GM18507 (cell line): ENCODE measurements at regions not wholly inside any gene's neighbourhood (a gene's known extent, or its start where the extent isn't known, plus 50 kb on each side); places are given as distances from the start of the nearest gene placed in this dataset.

Source experiments
- DNase-seq: peaks from one replicate; pipeline ENCODE4 v3.0.0; 2011; ENCODE audit warnings: low read depth; ENCODE audit not compliant: insufficient read length; ENCODE audit errors: extremely low spot score
- FAIRE-seq: peaks from 2 replicates; lab custom pipeline; 2011; peaks lifted over from hg19 to GRCh38; lab: Jason Lieb, UNC

DNA sequence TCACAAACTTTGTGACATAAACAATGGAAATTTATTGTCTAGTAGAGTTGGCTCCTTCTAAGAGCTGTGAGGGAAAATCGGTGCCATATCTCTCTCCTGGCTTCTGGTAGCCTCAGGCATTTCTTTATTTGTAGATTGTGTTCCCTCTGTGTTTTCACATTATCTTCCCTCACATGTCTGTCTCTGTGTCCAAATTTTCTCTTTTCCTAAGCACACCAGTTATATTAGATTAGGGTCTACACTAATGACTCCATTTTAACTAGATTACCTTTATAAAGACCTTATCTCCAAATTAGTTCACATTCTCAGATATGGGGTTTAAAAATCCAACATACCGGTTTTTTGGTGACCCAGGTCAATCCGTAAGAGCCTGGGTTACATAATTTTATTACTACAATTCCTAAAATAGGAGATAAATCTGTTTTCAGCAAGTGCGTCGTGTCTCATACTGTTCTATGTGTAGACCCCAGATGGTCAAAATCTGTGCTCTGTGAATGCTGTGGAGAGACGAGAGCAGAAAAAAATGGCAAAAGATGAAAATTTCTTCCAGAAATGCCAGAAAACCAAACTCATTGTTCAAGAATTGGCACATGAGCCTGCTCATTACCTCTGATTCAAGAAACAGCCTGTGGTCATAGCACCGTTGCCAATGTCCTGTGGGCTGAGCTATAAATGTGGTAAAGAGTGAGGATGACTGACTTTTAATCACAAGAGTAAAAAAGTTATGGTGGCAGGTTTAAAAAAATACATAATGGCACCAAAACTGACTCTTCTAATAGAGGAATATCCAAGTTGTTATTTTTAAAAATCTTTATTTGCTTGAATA lies 574.7 kb downstream of the PCDH7 start:
- FAIRE-seq, result no peak
- no peak for DNase-seq

DNA sequence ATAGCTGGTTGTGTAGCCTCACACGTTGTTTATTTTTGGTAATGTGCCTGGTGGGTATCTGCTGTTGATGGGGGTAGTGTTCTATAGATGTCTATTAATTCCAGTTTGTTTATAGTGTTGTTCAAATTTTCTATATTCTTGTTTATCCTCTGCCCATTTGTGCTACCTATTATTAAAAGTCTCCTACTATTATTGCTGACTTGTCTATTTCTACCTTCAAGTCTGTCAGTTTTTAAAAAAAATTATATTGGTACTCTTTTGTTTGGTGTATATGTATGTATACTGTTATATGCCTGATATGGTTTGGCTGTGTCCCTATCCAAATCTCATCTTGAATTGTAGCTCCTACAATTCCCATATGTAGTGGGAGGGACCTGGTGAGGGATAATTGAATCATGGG lies 578.6 kb downstream of the PCDH7 start:
- FAIRE-seq (no peak), DNase-seq (no peak)

DNA sequence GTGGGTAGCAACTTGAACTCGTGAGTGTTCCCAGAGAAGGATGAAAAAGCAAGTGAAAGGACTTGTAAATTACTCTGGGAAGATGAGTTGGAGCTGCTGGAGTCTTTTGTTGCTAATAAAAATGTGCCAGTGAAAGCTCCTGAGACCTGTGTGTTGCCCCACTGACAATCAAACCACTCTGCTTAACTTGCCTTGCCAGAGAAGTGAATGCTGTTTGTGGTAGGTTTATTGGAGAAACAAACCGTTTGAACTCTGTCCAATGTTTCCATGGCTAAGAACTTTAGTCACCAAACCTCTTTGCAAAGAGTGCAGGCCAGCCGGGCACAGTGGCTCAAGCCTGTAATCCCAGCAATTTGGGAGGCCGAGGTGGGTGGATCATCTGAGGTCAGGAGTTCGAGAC lies 586.9 kb downstream of the PCDH7 start:
- DNase-seq, result no peak
- FAIRE-seq, result no peak

DNA sequence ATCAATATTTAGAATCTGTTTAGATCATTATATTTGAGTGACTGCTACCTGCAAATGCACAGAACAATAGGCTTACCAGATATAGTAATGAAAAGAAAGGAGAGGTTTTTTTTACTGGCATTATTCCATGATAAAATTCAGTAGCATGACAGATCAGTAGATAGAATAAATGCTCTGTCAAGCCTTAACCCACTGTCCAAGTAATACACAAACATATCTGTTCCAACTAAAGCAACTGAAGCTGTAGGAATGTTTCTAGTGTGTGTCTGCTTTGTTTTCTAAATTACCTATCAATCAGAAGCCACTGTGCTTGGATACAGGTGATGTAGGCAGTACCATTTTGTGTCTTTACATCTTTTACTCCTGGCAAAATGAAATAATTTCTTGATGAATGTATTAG lies 604.6 kb downstream of the PCDH7 start:
- FAIRE-seq (no peak), DNase-seq (no peak)

DNA sequence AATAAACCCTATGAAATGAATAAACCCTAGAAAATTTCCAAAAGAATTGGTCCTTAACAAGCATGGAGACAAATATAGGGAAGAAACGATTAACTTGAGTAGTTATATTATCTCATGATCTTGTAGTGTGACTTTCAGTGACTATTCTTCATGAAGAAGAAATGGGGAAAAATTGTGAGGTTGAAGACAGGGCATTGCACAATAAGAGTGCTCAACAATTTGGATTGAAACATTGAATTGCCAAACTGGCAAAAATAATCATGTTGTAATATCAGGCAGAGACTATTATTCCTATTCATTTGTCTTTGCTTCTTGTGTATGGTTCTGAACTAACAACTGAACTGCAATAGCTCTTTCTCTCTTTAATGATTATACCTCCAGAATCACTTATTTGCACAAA lies 605.1 kb downstream of the PCDH7 start:
- FAIRE-seq, result no peak
- DNase-seq, result no peak

DNA sequence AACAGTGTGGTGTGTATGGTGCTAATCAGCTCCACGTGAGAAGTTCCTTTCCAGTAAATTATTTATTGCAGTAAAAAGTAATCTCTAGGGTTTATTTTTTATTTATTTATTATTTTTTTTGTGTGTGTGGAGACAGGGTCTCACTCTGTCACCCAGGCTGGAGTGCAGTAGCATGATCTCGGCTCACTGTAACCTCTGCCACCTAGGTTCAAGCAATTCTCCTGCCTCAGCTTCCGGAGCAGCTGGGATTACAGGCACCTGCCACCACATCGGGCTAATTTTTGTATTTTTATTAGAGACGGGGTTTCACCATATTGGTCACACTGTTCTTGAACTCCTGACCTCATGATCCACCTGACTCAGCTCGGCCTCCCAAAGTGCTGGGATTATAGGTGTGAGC lies 606.9 kb downstream of the PCDH7 start:
- FAIRE-seq (no peak), DNase-seq (no peak)

DNA sequence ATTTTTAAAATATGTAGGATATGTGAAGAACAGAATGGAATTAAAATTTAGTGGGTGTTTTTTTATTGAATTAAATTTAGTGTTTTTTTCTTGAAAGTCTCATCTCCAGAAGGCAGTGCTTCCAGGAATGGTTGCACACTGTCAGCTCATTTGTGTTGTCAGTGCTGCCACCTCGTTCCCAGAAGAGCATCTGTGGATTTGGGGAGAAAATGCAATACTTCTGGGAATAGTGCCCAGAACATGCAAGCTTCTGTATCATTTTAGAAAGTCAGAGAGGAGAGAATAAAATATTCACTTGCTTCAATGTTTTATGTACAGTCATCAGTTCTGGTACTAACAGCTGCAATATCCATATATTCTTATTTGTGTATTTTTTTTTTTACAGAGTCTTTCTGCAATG lies 608.8 kb downstream of the PCDH7 start:
- DNase-seq (no peak), FAIRE-seq (no peak)

DNA sequence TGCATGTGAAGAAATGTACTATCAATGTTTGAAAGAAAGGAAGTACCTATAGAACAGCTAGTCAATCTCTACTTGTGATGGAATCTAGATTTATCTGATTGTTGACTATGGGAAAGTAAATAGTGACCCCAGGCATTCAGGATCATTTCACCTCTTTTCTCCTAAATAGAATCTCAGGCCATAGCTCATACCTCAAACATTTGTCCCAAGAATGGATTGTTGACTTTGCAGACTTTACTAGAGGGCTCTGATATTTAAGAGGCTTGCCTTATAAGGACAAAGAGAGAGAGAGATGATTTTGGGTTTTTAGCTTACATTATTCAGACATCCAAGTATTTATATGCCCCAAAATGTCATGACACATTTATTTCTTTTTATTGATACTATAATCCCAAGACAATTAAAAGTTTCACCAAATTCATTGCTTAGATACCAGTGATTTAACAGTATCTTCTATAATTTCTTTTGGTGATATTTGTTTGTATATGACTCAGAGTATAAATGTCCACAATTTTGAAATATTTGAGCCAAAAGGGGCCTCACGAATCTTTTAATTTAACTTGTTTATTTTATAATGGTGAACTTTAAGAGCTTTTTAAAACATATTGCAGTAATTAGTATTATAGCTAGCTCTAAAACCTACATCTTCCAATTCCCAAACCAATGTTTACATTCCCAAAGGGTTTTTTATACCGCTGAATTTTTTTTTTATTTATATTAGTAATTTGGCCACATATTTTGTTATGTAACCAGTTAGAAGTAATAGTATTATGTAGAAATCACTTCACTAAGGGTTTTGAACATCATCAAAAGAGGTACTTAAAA lies 614.1 kb downstream of the PCDH7 start:
- DNase-seq (no peak), FAIRE-seq (no peak)

DNA sequence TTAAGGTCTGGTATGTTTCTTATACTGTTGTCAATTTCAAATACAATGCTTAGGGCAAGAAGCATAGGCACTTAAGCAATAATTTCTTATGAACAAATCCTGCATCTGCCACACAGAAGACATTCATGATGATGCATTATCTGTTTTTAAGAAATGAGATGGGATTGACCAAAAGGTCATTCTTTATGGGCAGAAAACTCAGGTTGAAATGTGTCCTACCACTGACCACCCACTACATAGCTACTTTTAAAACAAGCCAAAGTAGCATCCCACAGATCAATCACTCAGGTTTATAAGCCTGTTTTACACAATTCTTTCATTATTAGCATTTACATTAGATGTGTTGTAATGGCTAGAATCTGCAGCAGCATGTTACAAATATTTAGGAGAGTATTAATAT lies 617.8 kb downstream of the PCDH7 start:
- DNase-seq (no peak), FAIRE-seq (no peak)

DNA sequence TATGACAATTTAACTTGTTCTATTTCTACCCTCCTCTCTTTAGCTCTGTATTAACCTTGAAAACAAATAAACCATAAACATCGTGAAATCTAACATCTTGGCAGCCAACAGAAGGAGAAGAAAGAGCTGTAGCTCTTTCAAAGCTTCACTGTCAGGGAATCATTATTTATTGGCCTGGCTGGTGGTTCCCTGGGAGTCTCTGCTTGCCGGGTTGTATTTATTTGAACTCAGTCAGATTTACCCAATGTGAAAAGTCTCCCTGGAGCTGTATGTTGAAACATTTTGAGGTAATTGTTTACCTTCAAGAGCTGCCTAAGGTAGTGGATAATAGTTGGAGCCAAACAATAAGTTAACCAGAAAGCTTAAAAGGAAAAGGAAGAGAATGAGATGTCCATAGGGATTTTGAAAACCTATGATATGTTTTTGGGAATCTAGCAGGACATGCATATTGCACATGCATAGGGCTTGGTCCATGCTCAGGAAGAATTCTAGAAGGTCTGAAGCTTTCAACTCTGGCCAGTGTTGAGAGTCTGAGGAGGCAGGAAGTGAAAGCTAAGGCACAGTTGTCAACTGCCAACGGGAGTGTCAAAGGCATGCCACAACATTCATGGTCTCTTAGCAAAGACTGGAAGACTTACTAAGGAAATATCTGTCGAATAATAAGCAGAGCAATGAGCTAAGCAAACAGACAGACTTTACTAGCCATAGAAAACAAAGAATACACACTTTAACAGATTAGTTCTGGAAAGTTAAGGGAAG lies 621.6 kb downstream of the PCDH7 start:
- DNase-seq (no peak), FAIRE-seq (no peak)

DNA sequence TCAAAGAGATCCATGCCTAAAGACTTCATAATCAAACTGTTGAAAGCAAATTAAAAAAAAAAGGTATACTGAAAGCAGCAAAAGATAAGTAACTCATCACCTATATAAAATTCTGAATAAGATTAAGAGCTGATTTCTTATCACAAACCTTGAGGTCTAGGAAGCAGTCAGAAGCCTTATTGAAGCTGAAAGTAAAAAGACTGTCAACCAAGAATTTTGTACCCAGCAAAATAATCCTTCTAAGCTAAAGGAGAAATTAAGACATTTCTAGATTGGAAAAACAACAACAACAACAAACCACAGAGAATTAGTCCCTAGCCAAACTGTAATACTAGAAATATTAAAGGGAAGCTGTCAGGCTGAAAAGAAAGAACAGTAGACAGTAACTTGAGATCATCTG lies 622.9 kb downstream of the PCDH7 start:
- DNase-seq (no peak), FAIRE-seq (no peak)

DNA sequence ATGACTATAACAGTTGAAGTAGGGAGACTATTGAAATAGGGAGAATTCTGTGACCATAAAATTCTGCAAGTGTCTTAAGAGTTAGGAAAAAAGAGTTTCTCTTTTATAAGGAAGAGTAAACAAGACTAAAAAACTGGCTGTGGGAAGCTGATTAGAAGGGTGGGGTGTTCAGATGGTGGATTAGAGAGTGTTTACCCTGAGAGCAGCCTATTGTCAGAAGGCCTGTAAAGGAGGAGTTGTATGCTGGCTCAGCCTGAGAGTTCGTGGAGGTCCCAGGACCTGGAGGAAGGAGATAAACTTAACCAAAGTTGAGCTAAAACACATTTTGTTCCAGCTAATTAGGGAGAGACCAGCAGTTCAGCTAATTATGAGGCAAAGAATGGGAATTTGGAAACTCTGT lies 629.7 kb downstream of the PCDH7 start:
- FAIRE-seq, result no peak
- DNase-seq, result no peak

DNA sequence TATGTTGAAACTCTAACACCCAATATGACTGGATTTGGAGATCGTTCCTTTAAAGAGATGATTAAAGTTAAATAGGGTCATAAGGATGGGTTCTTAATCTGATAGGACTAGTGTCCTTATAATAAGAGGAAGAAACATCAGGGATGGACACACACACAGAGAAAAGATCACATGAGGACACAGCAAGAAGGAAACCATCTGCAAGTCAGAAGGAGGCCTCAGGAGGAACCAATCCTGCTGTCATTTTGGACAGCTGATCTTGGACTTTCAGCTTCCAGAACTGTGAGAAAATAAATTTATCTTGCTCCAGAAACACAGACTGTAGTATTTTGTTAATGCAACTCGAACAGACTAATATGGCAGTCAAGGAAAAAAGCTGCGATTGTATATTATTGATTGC lies 631.5 kb downstream of the PCDH7 start:
- no peak for DNase-seq
- no peak for FAIRE-seq

DNA sequence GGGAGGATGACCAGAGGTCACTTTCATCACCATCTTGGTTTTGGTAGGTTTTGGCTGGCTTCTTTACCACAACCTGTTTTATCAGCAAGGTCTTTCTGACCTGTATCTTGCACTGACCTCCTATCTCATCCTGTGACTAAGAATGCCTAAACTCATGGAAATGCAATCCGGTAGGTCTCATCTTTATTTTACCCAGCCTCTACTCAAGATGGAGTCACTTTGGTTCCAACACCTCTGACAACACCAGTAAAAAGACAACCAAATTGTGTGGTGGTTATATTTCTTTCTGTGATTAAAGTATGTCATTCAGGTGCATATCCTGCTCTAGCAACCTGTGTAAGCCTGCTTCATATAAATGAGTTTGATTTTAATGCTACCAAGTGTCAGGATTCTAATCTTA lies 636.7 kb downstream of the PCDH7 start:
- DNase-seq (no peak), FAIRE-seq (no peak)

DNA sequence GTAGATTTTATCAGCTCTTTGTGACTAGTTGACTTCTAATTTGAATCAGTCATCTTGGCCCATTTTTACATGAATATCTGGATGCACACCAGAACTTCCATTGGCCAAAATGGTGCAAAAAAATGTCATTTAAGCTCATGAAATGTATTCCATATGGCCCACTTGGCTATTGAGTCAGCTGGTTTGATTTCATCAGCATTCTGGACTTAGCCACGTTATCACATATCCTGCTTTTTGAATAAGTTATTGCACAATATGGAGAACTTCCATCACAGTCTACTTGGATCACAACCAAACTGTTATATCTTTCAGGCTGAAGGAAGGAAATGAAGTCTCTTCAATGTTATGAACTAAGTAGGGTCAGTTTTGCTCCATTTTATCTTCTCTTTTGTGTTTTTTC lies 640.6 kb downstream of the PCDH7 start:
- FAIRE-seq (no peak), DNase-seq (no peak)

DNA sequence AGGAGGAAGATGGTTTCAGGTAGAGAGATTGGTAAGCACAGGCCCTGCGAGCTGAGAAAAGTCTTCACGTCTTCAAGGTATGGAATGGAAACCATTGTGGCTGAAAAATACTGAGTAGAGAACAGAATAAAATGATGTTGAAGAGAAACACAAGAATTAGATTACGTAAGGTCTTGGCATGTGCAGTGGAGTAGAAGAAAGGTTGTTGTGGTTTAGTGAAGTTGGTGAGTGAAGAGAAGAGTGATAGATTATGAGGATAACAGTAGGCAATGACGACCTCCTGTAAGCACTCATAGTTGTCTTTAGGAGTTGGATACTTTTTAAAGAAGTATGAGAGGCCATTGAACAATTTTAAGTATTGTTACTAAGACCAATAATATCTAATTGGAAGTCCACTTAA lies 642.6 kb downstream of the PCDH7 start:
- no peak for FAIRE-seq

DNA sequence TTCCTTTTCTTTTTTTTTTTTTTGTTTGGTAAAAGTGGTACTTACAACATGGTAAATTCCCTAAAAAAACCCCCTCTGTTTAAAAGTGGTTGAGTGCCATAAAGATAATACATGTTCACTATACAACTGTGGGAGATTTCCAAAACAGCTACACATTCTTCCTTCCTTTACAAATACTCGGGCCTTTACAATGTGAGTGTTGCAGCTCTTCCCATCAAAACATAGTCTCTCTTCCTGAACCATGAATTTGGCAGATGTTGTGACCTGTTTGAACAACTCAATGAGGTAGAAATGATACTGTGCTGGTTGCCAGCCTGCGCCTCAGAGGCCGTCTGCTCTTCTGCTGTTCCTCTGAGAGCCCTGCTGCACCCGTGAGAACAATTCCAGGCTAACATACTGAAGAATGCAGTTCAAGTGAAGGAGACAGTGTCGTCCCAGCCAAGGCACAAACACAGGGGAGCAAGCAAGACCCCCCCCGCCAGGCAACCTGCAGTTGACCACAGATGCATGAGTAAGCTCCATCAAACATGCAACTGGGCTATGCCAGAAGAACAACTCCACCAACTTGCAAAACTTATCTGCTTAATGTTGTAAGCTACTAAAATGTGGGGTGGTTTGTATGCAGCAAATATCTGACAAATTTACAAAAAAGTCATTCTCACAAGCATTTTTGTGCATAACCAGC lies 645.0 kb downstream of the PCDH7 start:
- FAIRE-seq, result no peak
- DNase-seq, result no peak

More for the DNA sequence above, 642.6 kb downstream of the PCDH7 start:
- DNase-seq, result no peak

DNA sequence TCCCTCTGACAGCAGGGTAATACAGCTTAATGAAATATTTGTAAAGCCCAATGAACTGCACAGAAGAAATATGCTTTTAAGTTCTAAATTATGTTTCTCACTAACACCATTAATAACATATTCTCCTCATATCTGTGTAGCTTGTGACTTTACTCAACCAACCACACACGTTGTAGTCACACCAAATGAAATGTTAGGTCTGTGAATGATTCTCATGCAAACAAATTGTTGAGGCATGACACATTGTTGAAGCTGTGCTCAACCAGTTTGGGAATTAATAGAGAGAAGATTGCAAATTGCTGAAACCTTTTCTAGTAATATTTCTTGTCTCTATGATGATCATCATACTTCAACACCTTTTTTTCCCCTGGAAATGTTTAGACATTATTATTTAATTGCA lies 645.9 kb downstream of the PCDH7 start:
- FAIRE-seq, result no peak
- DNase-seq, result no peak

DNA sequence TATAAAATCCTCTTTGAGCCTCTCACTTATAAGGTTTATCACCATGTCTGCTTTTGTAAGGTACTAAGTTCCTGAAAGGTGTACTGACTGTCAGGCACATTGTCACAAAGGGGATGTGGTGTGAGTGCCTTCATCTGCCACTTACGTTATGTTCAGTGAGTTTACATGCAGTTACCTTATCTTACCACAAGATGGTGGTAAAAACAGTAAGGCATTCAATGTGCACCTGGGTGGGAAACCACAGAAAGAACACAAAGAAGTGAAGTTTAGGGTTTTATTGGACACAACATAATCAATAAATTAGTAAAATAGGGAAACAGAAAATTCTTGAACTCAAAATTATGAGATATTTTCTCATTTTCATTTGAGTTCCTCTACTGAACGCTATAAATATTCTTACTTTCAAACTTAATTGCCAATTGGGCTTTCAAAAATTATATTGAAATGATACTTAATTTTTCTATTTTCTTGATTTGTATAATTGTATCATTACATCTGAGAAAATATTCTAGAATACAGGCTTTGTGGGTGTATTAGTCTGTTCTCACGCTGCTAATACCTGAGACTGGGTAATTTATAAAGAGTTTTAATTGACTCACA lies 650.8 kb downstream of the PCDH7 start:
- peak; percentile 60 for FAIRE-seq
- no peak for DNase-seq
